Left renal pelvis (tissue), 4 donors: ENCODE measurements at regions not wholly inside any gene's neighbourhood (a gene's known extent, or its start where the extent isn't known, plus 50 kb on each side); places are given as distances from the start of the nearest gene placed in this dataset.
"Not testable (repeated sequence)": the region's sequence is repeated elsewhere in the genome, so short reads cannot be mapped to it uniquely, and the experiment has no call there.

Experiments used
- DNase-seq, 4 donors: peaks; one replicate each; pipeline ENCODE4 v3.0.0-alpha.2; 2013; ENCODE audit warnings: low read depth in 4 of 4, low spot score in 3 of 4

DNA sequence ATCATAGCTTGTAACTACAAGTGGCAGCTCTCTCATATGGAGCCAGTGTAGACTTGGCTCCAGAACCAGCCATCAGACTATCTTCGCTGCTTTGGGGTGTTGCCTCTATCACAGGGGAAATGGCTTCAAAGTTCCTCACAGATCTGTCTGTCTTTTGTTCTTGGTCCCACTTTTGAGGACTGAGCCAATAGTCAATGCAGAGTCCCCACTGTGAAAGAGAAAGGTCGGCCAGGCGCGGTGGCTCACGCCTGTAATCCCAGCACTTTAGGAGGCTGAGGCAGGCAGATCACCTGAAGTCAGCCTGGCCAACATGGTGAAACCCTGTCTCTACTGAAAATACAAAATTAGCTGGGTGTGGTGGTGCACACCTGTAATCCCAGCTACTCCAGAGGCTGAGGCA, 86.9 kb upstream of the FZD7 start:
- not testable (repeated sequence) for DNase-seq

GRCh38 chr2:201947287-201947686, 86.4 kb upstream of the FZD7 start:
- no peak for DNase-seq

DNA sequence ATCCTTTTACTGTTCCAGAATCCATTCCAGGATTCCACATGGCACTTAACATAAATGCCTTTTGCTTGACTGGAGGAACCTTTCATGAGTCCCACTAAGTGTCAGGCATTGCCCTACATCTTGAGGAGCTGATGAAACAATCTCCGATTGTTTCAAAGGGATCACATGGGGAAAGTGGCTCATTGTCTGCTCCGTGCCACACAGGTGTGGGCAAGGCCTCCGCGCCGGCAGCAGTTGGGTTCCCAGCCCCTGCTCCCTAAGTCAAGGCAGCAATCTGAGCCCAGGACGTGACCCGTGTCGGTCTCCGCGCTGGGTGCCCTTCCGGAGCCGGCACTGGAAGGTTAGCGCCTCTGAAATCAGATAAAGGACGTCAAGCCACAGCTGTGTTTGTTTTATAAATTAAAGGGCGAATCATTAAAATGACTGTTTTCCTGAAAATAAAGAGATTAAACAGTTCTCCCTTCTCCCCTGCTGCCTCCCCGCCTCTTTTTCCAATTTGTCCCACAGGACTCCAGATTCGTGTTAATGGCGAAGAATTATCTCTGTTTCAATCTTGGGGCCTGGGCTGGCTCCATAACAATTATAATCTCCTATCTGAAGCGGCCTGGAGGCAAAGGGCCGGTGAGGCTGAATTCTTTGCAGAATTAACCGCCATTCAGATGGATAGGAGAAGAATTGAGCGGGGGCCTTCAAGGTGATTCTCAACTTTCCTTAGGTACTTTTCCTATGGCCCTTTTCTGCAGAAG, 84.3 kb upstream of the FZD7 start:
- no peak for DNase-seq

GRCh38 chr2:201949927-201950246, 83.8 kb upstream of the FZD7 start:
- no peak for DNase-seq

DNA sequence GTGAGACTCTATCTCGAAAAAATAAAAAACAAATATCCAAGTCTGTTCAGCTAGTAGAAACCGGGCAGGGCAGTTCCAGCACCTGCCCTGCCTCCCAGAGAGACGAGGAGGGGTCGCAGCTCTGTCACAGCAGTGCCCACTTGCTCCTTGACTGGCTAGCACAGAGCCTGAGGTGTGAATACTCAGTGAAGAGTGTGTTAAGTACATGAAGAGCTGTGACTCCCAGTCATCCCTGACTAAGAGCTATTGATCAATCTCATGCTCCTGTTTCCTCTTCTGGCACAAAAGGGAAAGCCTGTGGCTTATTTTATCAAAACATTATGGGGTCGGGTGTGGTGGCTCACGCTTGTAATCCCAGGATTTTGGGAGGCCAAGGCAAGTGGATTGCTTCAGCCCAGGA, 83.0 kb upstream of the FZD7 start:
- no peak for DNase-seq

- DNase-seq: peak in 2 of 4 donors; percentile 53 to 72
Measured at GRCh38 chr2:201952187-201952586, 81.5 kb upstream of the FZD7 start.

- no peak for DNase-seq
Measured at GRCh38 chr2:201953396-201953795, 80.3 kb upstream of the FZD7 start.

DNA sequence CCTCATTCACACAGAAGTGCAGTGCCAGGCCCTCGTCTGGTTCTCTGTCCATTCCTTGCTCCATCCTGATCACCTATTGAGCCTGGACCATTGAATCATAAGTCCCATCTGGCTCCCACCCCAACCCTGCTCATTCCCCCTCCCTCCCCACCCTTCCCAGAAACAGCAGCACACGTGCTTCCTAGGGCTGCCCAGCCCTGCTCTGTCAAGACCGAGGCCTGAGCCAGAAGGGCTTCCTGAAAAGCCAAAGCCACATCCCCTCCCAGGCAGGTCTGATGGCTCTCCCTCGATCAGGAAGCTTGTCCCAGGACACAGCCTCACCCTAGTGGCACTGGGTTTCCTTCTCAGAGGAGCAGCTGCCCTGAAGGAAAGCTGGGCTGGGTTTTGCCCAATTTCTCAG, 79.8 kb upstream of the FZD7 start:
- DNase-seq: no peak

GRCh38 chr2:201955231-201955630, 78.4 kb upstream of the FZD7 start:
- no peak for DNase-seq

GRCh38 chr2:201955702-201956141, 77.9 kb upstream of the FZD7 start:
- DNase-seq: no peak

DNA sequence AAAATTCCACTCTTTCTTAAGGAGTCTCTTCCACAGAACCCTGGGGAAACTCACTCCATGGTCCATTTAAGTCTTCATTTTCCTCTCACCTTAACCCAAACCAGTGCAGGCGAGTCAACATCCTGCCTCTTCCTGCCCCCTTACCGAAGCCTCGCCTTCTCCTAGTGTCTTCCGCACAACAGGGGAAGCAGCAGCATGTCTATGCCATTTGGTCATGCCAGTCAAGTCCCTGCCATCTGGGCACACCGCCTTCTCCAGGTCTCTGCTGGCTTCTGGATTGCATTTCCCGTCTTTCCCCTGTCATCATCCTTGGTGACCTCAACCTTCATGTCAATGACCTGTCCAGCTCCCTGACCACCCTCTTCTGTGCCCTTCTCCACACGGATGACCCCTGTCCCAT, 77.3 kb upstream of the FZD7 start:
- DNase-seq: no peak

DNA sequence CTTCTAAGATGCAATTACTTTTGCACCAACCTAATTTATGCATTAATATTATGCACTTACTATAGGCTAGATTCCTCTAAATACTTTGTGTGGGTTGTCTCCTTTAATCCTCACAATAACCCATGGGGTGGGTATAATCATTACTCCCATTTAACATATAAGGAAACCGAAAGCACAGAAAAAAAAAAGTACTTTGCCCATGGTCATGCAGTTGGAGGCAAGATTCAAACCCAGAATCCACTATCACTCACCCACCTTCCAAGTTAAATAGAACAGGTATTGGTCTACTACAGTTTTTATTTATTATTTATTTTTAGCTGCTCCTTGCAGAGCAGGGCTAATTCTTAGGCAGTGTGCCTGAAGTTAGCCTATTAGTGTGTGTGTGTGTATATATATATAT, 76.6 kb upstream of the FZD7 start:
- no peak for DNase-seq

- DNase-seq: no peak
Measured at GRCh38 chr2:201959198-201959597, 74.5 kb upstream of the FZD7 start.

DNA sequence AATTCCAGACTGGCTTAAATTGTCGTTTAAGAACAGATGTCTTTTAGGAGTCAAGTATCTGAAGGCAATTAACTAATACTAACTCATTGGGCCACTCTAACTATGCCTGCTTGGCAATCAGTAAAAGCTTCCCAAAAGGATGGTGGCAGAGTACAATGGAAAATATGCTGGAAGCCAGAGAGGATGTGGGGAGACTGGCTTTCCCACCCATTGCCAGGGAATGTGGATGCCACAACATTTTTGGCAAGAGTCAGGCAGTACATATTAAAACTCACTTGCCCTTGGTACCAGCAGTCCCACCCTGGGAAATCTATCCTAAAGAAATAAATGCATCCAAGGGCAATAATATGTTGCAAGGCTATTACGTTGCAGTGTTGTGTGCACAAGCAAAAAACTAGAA, 74.0 kb upstream of the FZD7 start:
- DNase-seq: no peak

- DNase-seq: no peak
Measured at GRCh38 chr2:201960305-201960704, 73.3 kb upstream of the FZD7 start.

- DNase-seq: no peak
Measured at GRCh38 chr2:201961401-201961800, 72.3 kb upstream of the FZD7 start.

- DNase-seq: no peak
Measured at GRCh38 chr2:201962774-201963562, 70.7 kb upstream of the FZD7 start.

DNA sequence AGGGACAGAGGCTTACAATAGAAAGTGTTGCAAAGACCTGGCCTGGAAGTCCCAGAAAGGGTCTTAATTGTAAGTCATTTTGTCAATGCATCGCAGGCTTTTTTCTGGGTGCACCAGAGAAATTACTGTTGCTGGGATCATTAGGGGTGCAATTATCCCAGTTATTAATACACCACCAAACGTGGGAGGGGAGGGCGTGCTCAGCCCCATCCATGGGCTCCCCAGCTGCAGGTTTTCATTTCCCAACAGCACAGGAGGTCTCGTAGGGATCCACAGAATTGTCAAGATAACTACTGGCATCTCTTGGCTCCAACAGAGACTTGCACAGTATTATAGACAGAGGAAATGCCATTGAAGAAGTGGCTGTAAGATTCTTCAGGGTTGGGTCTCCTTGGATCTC, 69.6 kb upstream of the FZD7 start:
- no peak for DNase-seq

GRCh38 chr2:201964631-201965206, 68.9 kb upstream of the FZD7 start:
- DNase-seq: no peak

GRCh38 chr2:201965550-201965949, 68.1 kb upstream of the FZD7 start:
- no peak for DNase-seq

GRCh38 chr2:201966691-201967438, 66.8 kb upstream of the FZD7 start:
- no peak for DNase-seq
